ENCODE measurements at regions not wholly inside any gene's neighbourhood (a gene's known extent, or its start where the extent isn't known, plus 50 kb on each side); places are given as distances from the start of the nearest gene placed in this dataset.

DNA sequence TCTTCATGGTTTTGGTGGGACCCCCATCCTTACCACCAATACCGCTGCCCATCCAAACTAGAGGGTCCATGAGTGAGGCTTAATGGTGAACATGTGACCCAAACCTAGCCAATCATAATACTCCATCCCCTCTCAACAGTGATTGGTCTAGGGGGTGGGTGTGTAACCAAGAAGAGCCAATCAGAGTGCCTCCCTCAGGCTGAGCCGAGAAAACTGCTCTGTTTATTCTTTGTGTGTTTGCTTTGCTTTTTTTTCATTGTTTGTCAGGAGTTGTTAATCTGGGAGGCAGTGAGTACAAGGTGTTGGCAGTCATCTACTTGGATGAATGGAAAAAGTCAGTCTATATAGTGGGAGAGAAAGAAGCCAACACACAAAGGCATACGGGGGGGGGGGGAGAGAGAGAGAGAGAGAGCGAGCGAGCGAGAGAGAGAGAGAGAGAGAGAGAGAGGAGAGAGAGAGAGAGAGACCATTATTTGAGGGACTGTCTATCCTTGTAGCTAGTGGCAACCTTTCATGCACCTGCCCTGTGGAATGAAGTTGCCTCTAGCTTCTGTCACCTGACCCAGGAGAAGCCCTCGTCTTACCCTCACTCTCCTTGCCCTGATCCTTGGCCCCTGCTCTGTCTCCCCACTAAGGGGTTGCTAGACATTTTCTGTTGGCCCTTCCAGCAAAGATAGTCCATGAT is 441.7 kb downstream of the TYW1 start:
- H3K27me3 ChIP-seq, result no peaks in the 10 kb centered on the region
- H3K4me3 ChIP-seq, result no peak overlapping the region
- H3K4me1 ChIP-seq, result no peaks in the 10 kb centered on the region
- H3K9me3 ChIP-seq, result peaks cover 0 to 4% of the 10 kb centered on the region in 2 donors
- TF ChIP-seq, protein P1, sequence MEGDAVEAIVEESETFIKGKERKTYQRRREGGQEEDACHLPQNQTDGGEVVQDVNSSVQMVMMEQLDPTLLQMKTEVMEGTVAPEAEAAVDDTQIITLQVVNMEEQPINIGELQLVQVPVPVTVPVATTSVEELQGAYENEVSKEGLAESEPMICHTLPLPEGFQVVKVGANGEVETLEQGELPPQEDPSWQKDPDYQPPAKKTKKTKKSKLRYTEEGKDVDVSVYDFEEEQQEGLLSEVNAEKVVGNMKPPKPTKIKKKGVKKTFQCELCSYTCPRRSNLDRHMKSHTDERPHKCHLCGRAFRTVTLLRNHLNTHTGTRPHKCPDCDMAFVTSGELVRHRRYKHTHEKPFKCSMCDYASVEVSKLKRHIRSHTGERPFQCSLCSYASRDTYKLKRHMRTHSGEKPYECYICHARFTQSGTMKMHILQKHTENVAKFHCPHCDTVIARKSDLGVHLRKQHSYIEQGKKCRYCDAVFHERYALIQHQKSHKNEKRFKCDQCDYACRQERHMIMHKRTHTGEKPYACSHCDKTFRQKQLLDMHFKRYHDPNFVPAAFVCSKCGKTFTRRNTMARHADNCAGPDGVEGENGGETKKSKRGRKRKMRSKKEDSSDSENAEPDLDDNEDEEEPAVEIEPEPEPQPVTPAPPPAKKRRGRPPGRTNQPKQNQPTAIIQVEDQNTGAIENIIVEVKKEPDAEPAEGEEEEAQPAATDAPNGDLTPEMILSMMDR (IDR thresholded peaks at IDR 0.05), result no peak
- no peak overlapping the region for H3K27ac ChIP-seq
- H3K36me3 ChIP-seq, result no peaks in the 10 kb centered on the region
- no peak for DNase-seq (ENCODE audit: low spot score)

DNA sequence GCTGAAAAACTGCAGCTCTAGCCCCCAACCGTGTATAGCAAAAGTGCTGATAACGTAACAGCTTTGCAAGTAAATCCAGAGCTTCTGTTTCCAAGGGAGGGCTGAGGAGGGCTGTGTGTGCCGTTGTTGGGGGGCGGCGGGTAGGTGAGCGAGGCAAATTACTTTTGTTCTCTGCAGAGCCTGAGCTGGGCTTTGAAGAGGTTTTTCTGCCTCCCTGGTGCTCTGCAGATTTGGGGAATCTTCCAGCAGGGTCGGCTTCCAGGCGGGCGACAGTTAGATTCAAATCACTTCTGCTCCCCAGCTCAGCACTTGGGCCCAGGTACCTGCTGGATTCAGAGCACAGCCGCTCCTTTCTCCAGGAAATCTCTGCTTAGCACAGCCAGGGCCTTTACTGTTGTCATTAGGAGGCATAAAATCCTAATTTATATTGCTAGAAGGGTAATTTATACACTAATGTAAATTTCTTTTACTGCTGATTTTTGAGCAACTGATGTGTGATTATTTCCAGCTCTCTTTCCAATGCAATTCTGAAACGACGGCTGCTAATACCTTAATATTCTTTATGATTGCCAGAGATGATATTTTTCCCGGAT is 442.4 kb downstream of the TYW1 start:
- DNase-seq (ENCODE audit: low spot score), result no peak
- no peaks in the 10 kb centered on the region for H3K9me3 ChIP-seq
- no peak overlapping the region for H3K4me3 ChIP-seq
- TF ChIP-seq, protein P1 (IDR thresholded peaks at IDR 0.05), result no peak
- no peaks in the 10 kb centered on the region for H3K36me3 ChIP-seq
- no peak overlapping the region for H3K27ac ChIP-seq
- H3K4me1 ChIP-seq, result no peaks in the 10 kb centered on the region
- no peaks in the 10 kb centered on the region for H3K27me3 ChIP-seq

DNA sequence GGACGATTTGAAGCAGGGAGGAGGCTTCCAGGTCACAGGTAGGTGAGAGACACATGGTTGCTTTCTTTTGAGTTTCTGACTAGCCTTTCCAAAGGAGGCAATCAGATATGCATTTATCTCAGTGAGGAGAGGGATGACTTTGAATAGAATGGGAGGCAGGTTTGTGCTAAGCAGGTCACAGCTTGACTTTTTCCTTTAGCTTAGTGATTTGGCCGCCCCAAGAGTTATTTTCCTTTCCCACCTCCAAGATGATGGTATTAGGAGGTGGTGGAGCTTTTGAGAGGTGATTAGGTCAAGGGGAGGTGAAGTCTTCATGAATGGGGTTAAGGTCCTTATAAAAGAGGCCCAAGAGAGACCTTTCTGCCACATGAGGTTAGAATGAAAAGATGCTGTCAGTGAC is 443.7 kb downstream of the TYW1 start:
- H3K4me3 ChIP-seq, result no peak overlapping the region
- no peak for DNase-seq (ENCODE audit: low spot score)
- TF ChIP-seq, protein P1 (IDR thresholded peaks at IDR 0.05), result no peak
- peaks cover 0 to 6% of the 10 kb centered on the region in 2 donors for H3K9me3 ChIP-seq
- no peak overlapping the region for H3K27ac ChIP-seq
- H3K4me1 ChIP-seq, result no peaks in the 10 kb centered on the region
- H3K27me3 ChIP-seq, result no peaks in the 10 kb centered on the region
- no peaks in the 10 kb centered on the region for H3K36me3 ChIP-seq

DNA sequence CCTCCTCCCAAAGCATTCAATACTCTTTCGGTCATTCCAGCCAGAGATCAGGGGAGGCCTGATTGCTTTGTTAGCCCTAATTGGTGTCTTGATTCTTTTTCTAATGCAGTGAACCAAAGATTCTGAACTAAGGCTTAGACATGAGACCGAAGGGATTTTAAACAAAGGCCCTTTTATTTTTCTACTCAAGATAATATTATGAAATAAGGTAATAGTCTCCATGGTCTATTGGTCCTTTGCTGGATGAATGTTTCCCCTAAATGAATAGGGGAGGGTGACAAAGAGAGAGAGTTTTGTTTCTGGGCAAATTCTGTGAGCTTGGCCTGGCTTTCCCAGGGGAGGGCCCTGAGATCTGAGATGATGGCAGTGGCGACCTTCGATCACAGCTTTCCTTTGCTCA is 449.1 kb downstream of the TYW1 start:
- no peak overlapping the region for H3K4me3 ChIP-seq
- H3K27me3 ChIP-seq, result no peaks in the 10 kb centered on the region
- TF ChIP-seq, protein P1 (IDR thresholded peaks at IDR 0.05), result no peak
- no peak for DNase-seq (ENCODE audit: low spot score)
- H3K36me3 ChIP-seq, result no peaks in the 10 kb centered on the region
- no peak overlapping the region for H3K27ac ChIP-seq
- no peaks in the 10 kb centered on the region for H3K4me1 ChIP-seq
- H3K9me3 ChIP-seq, result peaks cover 0 to 6% of the 10 kb centered on the region in 2 donors

DNA sequence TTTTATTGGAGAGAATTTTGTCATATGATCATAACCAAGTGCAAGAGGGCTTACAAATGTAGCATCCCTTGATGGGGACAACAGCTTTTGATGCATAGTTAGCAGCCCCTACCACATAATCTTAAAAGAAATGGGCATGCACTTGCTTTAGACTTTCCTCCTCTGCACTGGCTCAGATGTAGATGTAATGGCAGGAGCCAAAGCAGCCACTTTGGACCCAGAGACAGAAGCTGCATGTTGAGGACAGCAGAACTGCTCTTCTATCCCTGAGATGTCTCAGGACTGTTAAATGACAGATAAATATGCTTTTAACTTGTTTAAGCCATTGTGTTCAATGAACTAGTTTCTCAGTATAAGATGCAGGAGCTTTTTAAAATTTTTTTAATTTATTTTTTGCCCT is 450.7 kb downstream of the TYW1 start:
- TF ChIP-seq, protein P1 (IDR thresholded peaks at IDR 0.05), result no peak
- no peak for DNase-seq (ENCODE audit: low spot score)
- H3K4me3 ChIP-seq, result no peak overlapping the region

More for the DNA sequence above, 450.7 kb downstream of the TYW1 start:
- Histone ChIP-seq H3K36me3 (no peaks in the 10 kb centered on the region), H3K9me3 (peaks cover 0 to 6% of the 10 kb centered on the region in 2 donors), H3K27ac (no peak overlapping the region), H3K4me1 (no peaks in the 10 kb centered on the region), H3K27me3 (no peaks in the 10 kb centered on the region)
